ENCODE measurements at regions not wholly inside any gene's neighbourhood (a gene's known extent, or its start where the extent isn't known, plus 50 kb on each side); places are given as distances from the start of the nearest gene placed in this dataset. TPM values are rescaled to one million over a fixed set of nuclear protein-coding genes. Genes with fewer than 3 reads are reported as not detected.

DNA sequence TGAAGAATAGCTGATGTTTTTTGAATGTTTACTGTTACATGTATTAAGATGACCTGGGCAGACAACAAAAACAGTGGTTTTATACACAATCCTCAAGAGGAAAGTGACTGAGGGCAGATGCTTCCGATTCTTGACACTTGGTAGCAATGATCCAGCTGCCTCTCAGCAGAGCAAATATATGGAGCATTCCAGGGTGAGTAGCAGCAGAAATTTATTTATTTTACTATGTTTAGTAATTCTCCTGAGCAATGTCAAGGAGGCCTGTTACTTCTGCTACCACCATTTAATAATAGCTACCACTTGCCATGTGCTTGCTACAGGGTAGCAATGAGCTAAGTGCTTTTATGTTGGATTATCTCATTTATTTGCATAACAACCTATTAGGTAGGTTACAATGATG, 69.1 kb upstream of the NR3C1 start:
- intact Hi-C loops (cut with DNase I): no loop called here
- DNase-seq (no peak), ATAC-seq (ENCODE audit: poor library complexity) (no peak)

GRCh38 chr5:143471666-143472464, 68.4 kb upstream of the NR3C1 start:
- no peak for ATAC-seq (ENCODE audit: poor library complexity)
- DNase-seq: no peak
- intact Hi-C loops (cut with DNase I): no loop called here

DNA sequence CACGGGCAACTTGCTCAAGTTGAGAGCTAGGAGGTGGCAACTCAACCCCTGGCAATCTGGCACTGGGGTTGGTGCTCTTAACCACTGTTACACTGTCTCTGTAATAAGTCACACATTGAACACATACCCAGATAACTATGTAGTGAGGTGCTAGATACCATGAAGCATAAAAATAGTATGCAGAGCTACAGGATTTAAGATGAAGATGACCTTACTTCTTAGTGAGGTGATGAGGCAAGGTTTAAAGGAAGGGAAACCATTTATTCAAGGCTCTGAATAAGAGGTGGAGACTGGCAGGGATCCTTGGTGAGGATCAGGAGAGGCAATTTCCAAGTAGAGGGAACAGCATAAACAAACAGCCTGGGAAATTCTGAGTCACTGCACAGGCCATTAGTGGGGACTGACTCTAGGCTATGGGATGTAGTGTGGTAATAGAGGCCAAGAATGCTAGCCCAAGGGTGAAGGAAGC, 67.6 kb upstream of the NR3C1 start:
- intact Hi-C loops (cut with DNase I): no loop called here
- ATAC-seq (ENCODE audit: poor library complexity): no peak
- no peak for DNase-seq

- ATAC-seq (ENCODE audit: poor library complexity) (no peak), DNase-seq (no peak)
- intact Hi-C loops (cut with DNase I): no loop called here
These were observed 66.6 kb upstream of the NR3C1 start for GRCh38 chr5:143470120-143470519.

GRCh38 chr5:143469125-143469524, 65.6 kb upstream of the NR3C1 start:
- no peak for ATAC-seq (ENCODE audit: poor library complexity)

DNA sequence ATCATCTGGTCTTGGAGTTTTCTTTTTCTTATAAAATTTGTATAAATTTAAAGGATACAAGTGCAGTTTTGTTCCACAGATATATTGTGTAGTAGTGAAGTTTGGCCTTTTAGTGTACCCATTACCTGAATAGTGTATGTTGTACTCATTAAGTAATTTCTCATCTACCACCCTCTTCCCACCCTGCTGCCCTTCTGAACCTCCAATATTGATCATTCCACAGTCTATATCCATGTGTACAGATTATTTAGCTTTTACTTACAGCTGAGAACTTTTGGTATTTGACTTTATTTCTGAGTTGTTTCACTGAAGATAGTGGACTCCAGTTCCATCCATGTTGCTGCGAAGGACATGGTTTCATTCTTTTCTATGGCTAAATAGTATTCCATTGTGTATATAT, 63.1 kb upstream of the NR3C1 start:
- intact Hi-C loops (cut with DNase I): no loop called here
- no peak for ATAC-seq (ENCODE audit: poor library complexity)

More at GRCh38 chr5:143469125-143469524, 65.6 kb upstream of the NR3C1 start:
- no peak for DNase-seq
- intact Hi-C loops (cut with DNase I): no loop called here

GRCh38 chr5:143464723-143465490, 61.4 kb upstream of the NR3C1 start:
- ATAC-seq (ENCODE audit: poor library complexity) (no peak), DNase-seq (no peak)
- intact Hi-C loops (cut with DNase I): no loop called here

More for the DNA sequence above, 63.1 kb upstream of the NR3C1 start:
- no peak for DNase-seq

DNA sequence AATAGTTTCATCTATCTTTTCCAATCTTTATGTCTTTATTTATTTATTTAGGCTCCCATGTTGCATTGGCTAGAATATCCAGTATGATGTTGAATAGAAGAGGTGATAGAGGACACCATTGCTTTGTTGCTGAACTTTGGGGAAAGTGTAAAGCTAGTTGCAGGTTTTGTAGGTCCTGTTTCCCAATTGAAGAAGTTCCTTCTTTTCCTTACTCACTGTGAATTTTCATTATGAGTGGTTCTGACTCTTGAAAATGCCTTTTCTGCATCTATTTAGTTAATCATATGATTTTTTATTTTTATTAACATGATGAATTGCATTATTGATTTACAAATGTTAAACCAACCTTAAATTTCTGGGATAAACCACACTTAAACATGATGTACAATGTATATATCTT, 58.9 kb upstream of the NR3C1 start:
- no peak for ATAC-seq (ENCODE audit: poor library complexity)
- no peak for DNase-seq
- intact Hi-C loops (cut with DNase I): no loop called here

DNA sequence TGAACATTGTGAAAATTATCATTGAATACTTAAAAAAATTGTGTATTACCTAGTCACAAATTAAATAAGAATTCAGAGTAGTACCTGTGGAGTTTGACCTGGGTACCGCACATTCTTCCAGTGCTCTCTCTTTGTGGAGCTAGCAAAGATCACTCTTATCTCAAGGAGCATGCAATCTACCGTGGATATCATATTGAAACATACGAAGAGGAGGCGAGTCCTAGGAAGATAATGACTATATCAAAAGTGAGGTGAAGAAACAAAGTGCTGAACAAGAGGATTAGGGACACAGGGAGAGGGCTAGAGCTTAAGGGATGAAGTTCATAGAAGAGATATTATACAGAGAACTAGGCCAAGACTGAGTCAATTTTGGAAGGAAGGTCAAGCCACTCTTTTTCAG, 55.9 kb upstream of the NR3C1 start:
- DNase-seq (no peak), ATAC-seq (ENCODE audit: poor library complexity) (no peak)
- intact Hi-C loops (cut with DNase I): no loop called here

DNA sequence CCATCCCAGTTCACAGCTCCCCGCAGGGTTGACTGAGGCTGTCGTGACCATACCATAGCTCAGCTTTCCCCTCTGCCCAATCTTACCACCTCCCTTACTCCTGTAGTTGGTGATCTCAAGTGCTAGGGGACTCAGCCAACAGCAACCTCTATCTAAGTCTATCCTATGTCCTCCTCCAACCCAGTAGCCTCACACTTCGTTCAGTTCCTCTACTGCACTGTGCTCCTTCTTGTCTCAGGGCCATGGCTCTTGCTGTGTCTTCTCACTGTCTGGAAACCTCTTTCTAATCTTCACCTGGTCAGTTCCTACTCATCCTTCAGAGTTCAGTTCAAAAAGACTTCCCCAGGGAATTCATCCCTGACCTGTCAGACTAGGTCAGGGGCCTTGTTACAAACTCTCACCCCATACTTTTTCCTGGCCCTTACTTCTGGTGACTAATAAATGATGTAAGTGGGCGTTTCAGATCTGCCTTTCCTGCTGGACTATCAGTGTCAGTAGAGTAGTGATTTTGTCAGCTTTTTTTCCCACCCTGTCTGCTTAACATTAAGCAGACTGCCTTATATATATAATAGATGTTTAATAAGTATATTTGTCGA, 53.6 kb upstream of the NR3C1 start:
- intact Hi-C loops (cut with DNase I): no loop called here
- DNase-seq: no peak
- no peak for ATAC-seq (ENCODE audit: poor library complexity)

- ATAC-seq (ENCODE audit: poor library complexity): no peak
- intact Hi-C loops (cut with DNase I): no loop called here
- no peak for DNase-seq
These were observed 51.5 kb upstream of the NR3C1 start for GRCh38 chr5:143454936-143455516.

DNA sequence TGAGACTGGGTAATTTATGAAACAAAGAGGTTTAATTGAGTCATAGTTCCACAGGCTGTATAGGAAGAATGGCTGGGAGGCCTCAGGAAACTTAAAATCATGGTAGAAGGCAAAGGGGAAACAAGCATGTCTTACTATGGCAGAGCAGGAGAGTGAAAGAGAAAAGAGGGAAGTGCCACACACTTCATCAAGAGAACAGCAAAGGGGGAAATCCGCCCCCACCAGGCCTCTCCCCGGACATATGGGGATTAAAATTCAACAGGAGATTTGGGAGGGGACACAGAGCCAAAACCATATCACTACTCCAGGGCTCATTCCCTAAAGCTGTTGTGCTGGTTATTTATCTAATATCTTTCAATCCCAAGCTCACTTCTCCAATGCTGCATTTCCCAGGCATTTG, 50.2 kb upstream of the NR3C1 start:
- intact Hi-C loops (cut with DNase I): no loop called here
- ATAC-seq (ENCODE audit: poor library complexity) (no peak), DNase-seq (no peak)

Small RNA genes in the stretch of these regions (microRNA-seq; reads per million reads assigned to microRNA genes)
- not detected for gene MIR5197

All from Right ventricle myocardium superior (tissue), 1 donor.